Kidney (tissue), 13 donors: ENCODE measurements at regions not wholly inside any gene's neighbourhood (a gene's known extent, or its start where the extent isn't known, plus 50 kb on each side); places are given as distances from the start of the nearest gene placed in this dataset.

Experiments used
- DNase-seq, 5 donors: peaks; one replicate each; pipeline ENCODE4 v3.0.0-alpha.2; 2013 to 2020
- FAIRE-seq: peaks from 2 replicates; lab custom pipeline; 2012; peaks lifted over from hg19 to GRCh38; lab: Jason Lieb, UNC
- H3K27ac ChIP-seq, 2 donors: one replicate each; pipeline ENCODE4 v1.7.0; 2013; ENCODE audit warnings: low read depth in 2 of 2, low read length in 2 of 2, inconsistent platforms in 1 of 2
- H3K27me3 ChIP-seq: one replicate; pipeline ENCODE4 v1.7.1; 2013; ENCODE audit warnings: low read length, inconsistent platforms; ENCODE audit not compliant: control insufficient read depth, insufficient read depth
- H3K36me3 ChIP-seq, 3 donors: one replicate each; pipeline versions ENCODE4 v1.7.0 to v1.7.1; 2013; ENCODE audit warnings: low read length in 3 of 3, control low read depth in 1 of 3, inconsistent platforms in 1 of 3; ENCODE audit not compliant: insufficient read depth in 3 of 3, control insufficient read depth in 2 of 3
- H3K4me1 ChIP-seq, 3 donors: one replicate each; pipeline versions ENCODE4 v1.7.0 to v1.7.1; 2013; ENCODE audit warnings: low read length in 3 of 3, inconsistent platforms in 1 of 3, low read depth in 1 of 3; ENCODE audit not compliant: control insufficient read depth in 2 of 3, insufficient read depth in 2 of 3
- H3K4me3 ChIP-seq, 3 donors: one replicate each; pipeline versions ENCODE4 v1.7.0 to v1.8.1; 2013; ENCODE audit warnings: low read length in 3 of 3, control low read depth in 1 of 3, inconsistent platforms in 1 of 3
- H3K9ac ChIP-seq, 3 donors: one replicate each; pipeline versions ENCODE4 v1.7.0 to v1.7.1; 2013; ENCODE audit warnings: low read length in 3 of 3, control low read depth in 1 of 3, inconsistent platforms in 1 of 3
- H3K9me3 ChIP-seq, 3 donors: one replicate each; pipeline versions ENCODE4 v1.7.0 to v1.7.1; 2013; ENCODE audit warnings: low read length in 3 of 3, control low read depth in 1 of 3, inconsistent platforms in 1 of 3; ENCODE audit not compliant: control insufficient read depth in 2 of 3, insufficient read depth in 1 of 3
- CTCF ChIP-seq: IDR thresholded peaks from 3 replicates; pipeline ENCODE4 v1.5.1; 2012; ENCODE audit warnings: mild to moderate bottlenecking, moderate library complexity, borderline replicate concordance; ENCODE audit not compliant: insufficient read depth; ENCODE audit errors: extremely low read depth
- intact Hi-C: fragments of 100-400 bp; cut with DNase I; formaldehyde crosslinking; loops from one replicate; pipeline ENCODE4 v1.11.1; 2022
- donor health status: control.
- donor health status: control.
- donor health status: control.
- donor health status: control.
- donor health status: control.
- donor health status: DM: yes; HTN: yes; CAD: no.
- donor health status: Normal renal cell carcinoma (clear cell type).

GRCh38 chr6:54717849-54718455 is 128.6 kb upstream of the FAM83B start:
- DNase-seq (peak in 4 of 5 donors; percentile 61 to 83 (median 75)), FAIRE-seq (peak; percentile 51)
- TF ChIP-seq CTCF = peak; percentile 75
- H3K4me3 ChIP-seq = no peak overlapping the region
- H3K27me3 ChIP-seq = no peaks in the 10 kb centered on the region
- no peak overlapping the region for H3K27ac ChIP-seq
- no peaks in the 10 kb centered on the region for H3K36me3 ChIP-seq
- H3K9me3 ChIP-seq = no peaks in the 10 kb centered on the region
- intact Hi-C loops = no loop called here
- H3K4me1 ChIP-seq = peaks cover 0 to 4% (median 0%) of the 10 kb centered on the region in 3 donors
- H3K9ac ChIP-seq = no peak overlapping the region

DNA sequence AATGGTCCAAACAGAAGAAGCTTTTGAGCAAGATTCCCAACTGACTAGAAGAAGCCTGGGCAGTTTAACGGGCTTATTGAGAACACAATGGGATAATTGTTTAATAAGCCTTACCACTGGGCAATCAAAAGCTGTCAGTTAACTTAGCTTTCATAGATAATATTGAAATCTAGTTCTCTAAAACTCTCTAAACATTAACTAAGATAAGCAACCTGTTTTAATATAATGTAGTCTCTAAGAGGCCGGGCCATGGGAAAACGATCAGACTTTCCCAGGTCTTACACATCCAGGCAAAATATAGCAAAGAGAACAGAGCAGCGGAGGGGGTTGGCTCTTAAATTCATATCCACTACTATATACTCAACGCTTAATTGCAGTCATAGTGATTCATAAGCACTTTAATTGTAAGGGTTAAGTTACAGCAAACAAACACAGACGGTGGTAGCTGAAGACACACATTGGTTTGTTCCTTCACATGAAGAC is 128.0 kb upstream of the FAM83B start:
- Histone ChIP-seq H3K36me3 (no peaks in the 10 kb centered on the region), H3K4me1 (peaks cover 0 to 4% (median 0%) of the 10 kb centered on the region in 3 donors), H3K27me3 (no peaks in the 10 kb centered on the region), H3K4me3 (peak overlapping the region in 1 of 3 donors; percentile 9), H3K9ac (no peak overlapping the region), H3K27ac (no peak overlapping the region), H3K9me3 (no peaks in the 10 kb centered on the region)
- no peak for TF ChIP-seq CTCF
- DNase-seq (peak in 2 of 5 donors; percentile 14 to 23), FAIRE-seq (no peak)
- intact Hi-C loops = no loop called here

GRCh38 chr6:54719131-54719530 is 127.4 kb upstream of the FAM83B start:
- Histone ChIP-seq H3K27ac (no peak overlapping the region), H3K4me3 (no peak overlapping the region), H3K9me3 (no peaks in the 10 kb centered on the region), H3K4me1 (peaks cover 0 to 4% (median 0%) of the 10 kb centered on the region in 3 donors), H3K9ac (no peak overlapping the region), H3K27me3 (no peaks in the 10 kb centered on the region), H3K36me3 (no peaks in the 10 kb centered on the region)
- no peak for FAIRE-seq
- no peak for TF ChIP-seq CTCF
- intact Hi-C loops = no loop called here
- DNase-seq = peak in 2 of 5 donors; percentile 36 to 63
